ENCODE measurements at regions not wholly inside any gene's neighbourhood (a gene's known extent, or its start where the extent isn't known, plus 50 kb on each side); places are given as distances from the start of the nearest gene placed in this dataset.

DNA sequence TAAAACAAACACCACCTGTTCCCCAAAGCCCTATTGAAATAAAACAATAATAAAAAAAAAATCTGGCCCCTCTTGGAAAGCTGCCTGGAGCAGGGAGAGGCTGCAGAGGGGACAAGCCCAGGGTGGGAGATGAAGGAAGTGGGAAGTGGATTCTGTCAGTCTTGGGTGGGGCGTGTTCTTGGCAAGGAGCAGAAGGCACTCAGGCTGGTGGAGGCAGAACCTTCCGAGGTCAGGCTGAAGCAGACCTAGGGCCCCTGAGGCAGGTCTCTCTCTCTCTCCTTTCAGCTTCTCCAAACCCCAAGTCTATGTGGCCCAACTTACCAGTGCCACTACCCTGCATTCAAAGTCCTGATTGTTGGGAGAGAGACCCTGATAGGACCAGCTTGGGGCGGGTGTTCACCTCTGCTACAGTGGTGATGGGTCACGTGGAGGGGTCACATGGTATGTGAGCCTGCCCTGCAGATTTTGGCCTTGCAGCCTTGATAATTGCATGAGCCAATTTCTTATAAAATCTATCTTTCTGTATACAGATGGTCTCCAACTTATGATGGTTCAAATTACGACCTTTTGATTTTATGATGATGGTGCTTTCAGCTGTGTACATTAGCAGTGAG, 145.4 kb upstream of the C1orf174 start:
- TF ChIP-seq EP300 (IDR thresholded peaks at IDR 0.05) (no peak), POLR2A (IDR thresholded peaks at IDR 0.05; ENCODE audit: low read depth) (no peak), POLR2AphosphoS5 (IDR thresholded peaks at IDR 0.05) (no peak)
- TF ChIP-seq, protein P1, sequence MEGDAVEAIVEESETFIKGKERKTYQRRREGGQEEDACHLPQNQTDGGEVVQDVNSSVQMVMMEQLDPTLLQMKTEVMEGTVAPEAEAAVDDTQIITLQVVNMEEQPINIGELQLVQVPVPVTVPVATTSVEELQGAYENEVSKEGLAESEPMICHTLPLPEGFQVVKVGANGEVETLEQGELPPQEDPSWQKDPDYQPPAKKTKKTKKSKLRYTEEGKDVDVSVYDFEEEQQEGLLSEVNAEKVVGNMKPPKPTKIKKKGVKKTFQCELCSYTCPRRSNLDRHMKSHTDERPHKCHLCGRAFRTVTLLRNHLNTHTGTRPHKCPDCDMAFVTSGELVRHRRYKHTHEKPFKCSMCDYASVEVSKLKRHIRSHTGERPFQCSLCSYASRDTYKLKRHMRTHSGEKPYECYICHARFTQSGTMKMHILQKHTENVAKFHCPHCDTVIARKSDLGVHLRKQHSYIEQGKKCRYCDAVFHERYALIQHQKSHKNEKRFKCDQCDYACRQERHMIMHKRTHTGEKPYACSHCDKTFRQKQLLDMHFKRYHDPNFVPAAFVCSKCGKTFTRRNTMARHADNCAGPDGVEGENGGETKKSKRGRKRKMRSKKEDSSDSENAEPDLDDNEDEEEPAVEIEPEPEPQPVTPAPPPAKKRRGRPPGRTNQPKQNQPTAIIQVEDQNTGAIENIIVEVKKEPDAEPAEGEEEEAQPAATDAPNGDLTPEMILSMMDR (IDR thresholded peaks at IDR 0.05), result no peak
- DNase-seq (ENCODE audit: extremely low spot score), result no peak
- WGBS, result 77% methylated on average over 5 of the region's 5 CpGs
- H3K27me3 ChIP-seq, result peaks cover 0 to 44% (median 0%) of the 10 kb centered on the region in 4 donors
- no peaks in the 10 kb centered on the region for H3K9me3 ChIP-seq
- H3K27ac ChIP-seq (replicated peaks in 1 of 4), result no peak overlapping the region
- no peak overlapping the region for H3K4me3 ChIP-seq
- intact Hi-C loops (cut with DNase I), result no loop called here
- H3K4me1 ChIP-seq, result no peaks in the 10 kb centered on the region
- no peaks in the 10 kb centered on the region for H3K36me3 ChIP-seq

GRCh38 chr1:4046836-4047461, 146.9 kb upstream of the C1orf174 start:
- H3K4me3 ChIP-seq, result no peak overlapping the region
- no peak for DNase-seq (ENCODE audit: extremely low spot score)
- no peaks in the 10 kb centered on the region for H3K36me3 ChIP-seq
- no peak overlapping the region for H3K27ac ChIP-seq (replicated peaks in 1 of 4)
- H3K4me1 ChIP-seq, result no peaks in the 10 kb centered on the region
- no peaks in the 10 kb centered on the region for H3K9me3 ChIP-seq
- TF ChIP-seq, protein P1 (IDR thresholded peaks at IDR 0.05), result no peak
- no peak for TF ChIP-seq POLR2A (IDR thresholded peaks at IDR 0.05; ENCODE audit: low read depth)
- TF ChIP-seq POLR2AphosphoS5 (IDR thresholded peaks at IDR 0.05), result no peak
- no peak for TF ChIP-seq EP300 (IDR thresholded peaks at IDR 0.05)
- WGBS, result 67% methylated on average over 1 of the region's 5 CpGs
- intact Hi-C loops (cut with DNase I), result no loop called here
- peaks cover 0 to 51% (median 0%) of the 10 kb centered on the region in 4 donors for H3K27me3 ChIP-seq

- 62% methylated on average over 6 of the region's 7 CpGs for WGBS
- Histone ChIP-seq H3K27ac (replicated peaks in 1 of 4) (no peak overlapping the region), H3K27me3 (peaks cover 0 to 52% (median 0%) of the 10 kb centered on the region in 4 donors), H3K4me3 (no peak overlapping the region), H3K36me3 (no peaks in the 10 kb centered on the region), H3K9me3 (no peaks in the 10 kb centered on the region), H3K4me1 (no peaks in the 10 kb centered on the region)
- no peak for DNase-seq (ENCODE audit: extremely low spot score)
- intact Hi-C loops (cut with DNase I), result no loop called here
- no peak for TF ChIP-seq POLR2AphosphoS5 (IDR thresholded peaks at IDR 0.05)
- no peak for TF ChIP-seq EP300 (IDR thresholded peaks at IDR 0.05)
These were observed 147.6 kb upstream of the C1orf174 start for GRCh38 chr1:4047666-4048065.

GRCh38 chr1:4048076-4048475, 148.0 kb upstream of the C1orf174 start:
- H3K27me3 ChIP-seq, result peaks cover 0 to 56% (median 0%) of the 10 kb centered on the region in 4 donors
- intact Hi-C loops (cut with DNase I), result no loop called here

GRCh38 chr1:4048921-4049320, 148.8 kb upstream of the C1orf174 start:
- Histone ChIP-seq H3K4me1 (no peaks in the 10 kb centered on the region), H3K27me3 (peaks cover 0 to 64% (median 0%) of the 10 kb centered on the region in 4 donors), H3K36me3 (no peaks in the 10 kb centered on the region), H3K9me3 (no peaks in the 10 kb centered on the region), H3K27ac (replicated peaks in 1 of 4) (no peak overlapping the region), H3K4me3 (no peak overlapping the region)
- intact Hi-C loops (cut with DNase I), result no loop called here
- no peak for TF ChIP-seq POLR2AphosphoS5 (IDR thresholded peaks at IDR 0.05)
- no peak for TF ChIP-seq POLR2A (IDR thresholded peaks at IDR 0.05; ENCODE audit: low read depth)
- TF ChIP-seq, protein P1 (IDR thresholded peaks at IDR 0.05), result no peak
- TF ChIP-seq EP300 (IDR thresholded peaks at IDR 0.05), result no peak
- DNase-seq (ENCODE audit: extremely low spot score), result no peak
- WGBS, result 49% methylated on average over 6 of the region's 9 CpGs

More at GRCh38 chr1:4048076-4048475, 148.0 kb upstream of the C1orf174 start:
- H3K4me3 ChIP-seq, result no peak overlapping the region
- no peak overlapping the region for H3K27ac ChIP-seq (replicated peaks in 1 of 4)
- WGBS, result 85% methylated on average over 12 of the region's 14 CpGs
- H3K4me1 ChIP-seq, result no peaks in the 10 kb centered on the region
- TF ChIP-seq POLR2AphosphoS5 (IDR thresholded peaks at IDR 0.05) (no peak), EP300 (IDR thresholded peaks at IDR 0.05) (no peak), POLR2A (IDR thresholded peaks at IDR 0.05; ENCODE audit: low read depth) (no peak)
- TF ChIP-seq, protein P1 (IDR thresholded peaks at IDR 0.05), result no peak
- H3K36me3 ChIP-seq, result no peaks in the 10 kb centered on the region
- no peak for DNase-seq (ENCODE audit: extremely low spot score)
- H3K9me3 ChIP-seq, result no peaks in the 10 kb centered on the region
